IMR-90 (cell line): ENCODE measurements at regions not wholly inside any gene's neighbourhood (a gene's known extent, or its start where the extent isn't known, plus 50 kb on each side); places are given as distances from the start of the nearest gene placed in this dataset.

ENCODE experiments used
- ATAC-seq: fragments of 200-7000 bp; cut with Tn5 transposase; 2 replicates; pipeline ENCODE4 v1.9.1; 2020; ENCODE audit warnings: low read depth, mild to moderate bottlenecking, moderate library complexity
- BruUV-seq: library from RNA; stranded (reverse); fragments of 400-500 nt; replicated peaks from 2 replicates; lab custom pipeline; 2021; lab: Mats Ljungman, UMichigan
- CTCF ChIA-PET: fragments of 300-600 bp; formaldehyde crosslinking; extraction: SDS; loops from one replicate; lab custom pipeline; 2021; ENCODE audit warnings: antibody characterized with exemption; lab: Yijun Ruan, JAX
- POLR2A ChIA-PET: fragments of 300-600 bp; sonication (Branson Sonifier 250); formaldehyde crosslinking; loops from one replicate; lab custom pipeline; 2022; ENCODE audit warnings: antibody characterized with exemption; ENCODE audit not compliant: unreplicated experiment; lab: Charles Lee
- DNase-seq: peaks from one replicate; pipeline ENCODE4 v3.0.0; 2013
- H2AFZ ChIP-seq: replicated peaks from 2 replicates; pipeline ENCODE3; 2013; ENCODE audit warnings: low read length, mild to moderate bottlenecking; ENCODE audit not compliant: poor library complexity
- H2AK5ac ChIP-seq: 2 replicates; pipeline ENCODE4 v1.6.1; 2013; ENCODE audit warnings: low read depth, low read length, inconsistent platforms
- H2AK9ac ChIP-seq: replicated peaks from 2 replicates; pipeline ENCODE3; 2013; ENCODE audit warnings: mild to moderate bottlenecking, low read depth, low read length, moderate library complexity; ENCODE audit not compliant: poor library complexity
- H2BK120ac ChIP-seq: 2 replicates; pipeline ENCODE4 v1.6.1; 2013; ENCODE audit warnings: low read depth, low read length, inconsistent platforms
- H2BK15ac ChIP-seq: 3 replicates; pipeline ENCODE4 v1.6.1; 2013; ENCODE audit warnings: low read depth, low read length, inconsistent platforms
- H2BK20ac ChIP-seq: 2 replicates; pipeline ENCODE4 v1.6.1; 2013; ENCODE audit warnings: low read depth, mild to moderate bottlenecking, inconsistent platforms, low read length, moderate library complexity
- H2BK5ac ChIP-seq: 2 replicates; pipeline ENCODE4 v1.6.1; 2013; ENCODE audit warnings: mild to moderate bottlenecking, low read depth, low read length, inconsistent platforms; ENCODE audit not compliant: poor library complexity, severe bottlenecking
- H3K14ac ChIP-seq: replicated peaks from 2 replicates; pipeline ENCODE4 v1.6.1; 2013; ENCODE audit warnings: low read depth, low read length, inconsistent platforms
- H3K18ac ChIP-seq: 2 replicates; pipeline ENCODE4 v1.6.1; 2013; ENCODE audit warnings: low read depth, low read length, control low read depth
- H3K23ac ChIP-seq: 2 replicates; pipeline ENCODE4 v1.6.1; 2013; ENCODE audit warnings: low read depth, low read length, inconsistent platforms
- H3K27ac ChIP-seq: 2 replicates; pipeline ENCODE4 v1.5.1; 2013; ENCODE audit warnings: mild to moderate bottlenecking, control low read depth, low read length; ENCODE audit not compliant: insufficient read depth
- H3K27me3 ChIP-seq: 2 replicates; pipeline ENCODE4 v1.6.1; 2013; ENCODE audit warnings: low read length; ENCODE audit not compliant: control insufficient read depth, insufficient read depth
- H3K36me3 ChIP-seq: 2 replicates; pipeline ENCODE4 v1.6.1; 2013; ENCODE audit warnings: low read length, mixed read lengths; ENCODE audit not compliant: control insufficient read depth, insufficient read depth
- H3K4ac ChIP-seq: 2 replicates; pipeline ENCODE4 v1.6.1; 2013; ENCODE audit warnings: low read depth, low read length, inconsistent platforms
- H3K4me1 ChIP-seq: 2 replicates; pipeline ENCODE4 v1.6.1; 2013; ENCODE audit warnings: low read length, mixed read lengths; ENCODE audit not compliant: control insufficient read depth, insufficient read depth
- H3K4me2 ChIP-seq: 2 replicates; pipeline ENCODE4 v1.6.1; 2013; ENCODE audit warnings: low read depth, mild to moderate bottlenecking, control low read depth, low read length, moderate library complexity
- H3K4me3 ChIP-seq: 2 replicates; pipeline ENCODE4 v1.5.1; 2013; ENCODE audit warnings: low read depth, mild to moderate bottlenecking, control low read depth, low read length, moderate library complexity; ENCODE audit not compliant: insufficient read depth
- H3K56ac ChIP-seq: 2 replicates; pipeline ENCODE4 v1.6.1; 2013; ENCODE audit warnings: low read length, inconsistent platforms; ENCODE audit not compliant: insufficient read depth; ENCODE audit errors: extremely low read depth
- H3K79me1 ChIP-seq, 2 experiments: 2 replicates each; pipeline ENCODE4 v1.6.1; 2013; ENCODE audit warnings: low read length in 2 of 2, inconsistent platforms in 1 of 2, low read depth in 1 of 2
- H3K9ac ChIP-seq: 2 replicates; pipeline ENCODE4 v1.6.1; 2013; ENCODE audit warnings: low read depth, low read length, control low read depth
- H3K9me1 ChIP-seq: 2 replicates; pipeline ENCODE4 v1.6.1; 2013; ENCODE audit warnings: low read length, inconsistent platforms; ENCODE audit not compliant: insufficient read depth
- H3K9me3 ChIP-seq: 2 replicates; pipeline ENCODE4 v1.6.1; 2013; ENCODE audit warnings: low read length; ENCODE audit not compliant: control insufficient read depth, insufficient read depth
- H4K20me1 ChIP-seq: 2 replicates; pipeline ENCODE4 v1.6.1; 2013; ENCODE audit warnings: low read length, inconsistent platforms; ENCODE audit not compliant: insufficient read depth
- H4K5ac ChIP-seq: 2 replicates; pipeline ENCODE4 v1.6.1; 2013; ENCODE audit warnings: mild to moderate bottlenecking, low read depth, low read length, control low read depth
- H4K8ac ChIP-seq, 2 experiments: 2 replicates each; pipeline ENCODE4 v1.6.1; 2013; ENCODE audit warnings: low read depth in 2 of 2, low read length in 2 of 2, control low read depth in 1 of 2, inconsistent platforms in 1 of 2
- H4K91ac ChIP-seq: 2 replicates; pipeline ENCODE4 v1.6.1; 2013; ENCODE audit warnings: low read depth, low read length, inconsistent platforms; ENCODE audit not compliant: insufficient read depth
- BHLHE40 ChIP-seq: fragments of 150-350 bp; IDR thresholded peaks from 2 replicates; pipeline ENCODE4 v1.6.1; 2016; ENCODE audit warnings: mild to moderate bottlenecking, low read depth, low read length
- CEBPB ChIP-seq: IDR thresholded peaks from 2 replicates; pipeline ENCODE4 v1.6.1; 2012; ENCODE audit warnings: low read depth, low read length, improper control_type of control experiment
- CHD1 ChIP-seq: IDR thresholded peaks from 2 replicates; pipeline ENCODE4 v1.6.1; 2012; ENCODE audit warnings: low read depth, low read length, improper control_type of control experiment
- FOS ChIP-seq: fragments of 150-350 bp; IDR thresholded peaks from 2 replicates; pipeline ENCODE4 v1.6.1; 2016; ENCODE audit warnings: low read depth, low read length
- MAFK ChIP-seq: IDR thresholded peaks from 2 replicates; pipeline ENCODE4 v1.6.1; 2012; ENCODE audit warnings: low read depth, low read length, improper control_type of control experiment
- MAZ ChIP-seq: IDR thresholded peaks from 2 replicates; pipeline ENCODE4 v1.6.1; 2012; ENCODE audit warnings: low read depth, mild to moderate bottlenecking, low read length, improper control_type of control experiment, moderate library complexity, borderline replicate concordance
- MXI1 ChIP-seq: IDR thresholded peaks from 2 replicates; pipeline ENCODE4 v1.6.1; 2012; ENCODE audit warnings: low read depth, mild to moderate bottlenecking, low read length, moderate library complexity, borderline replicate concordance
- NFE2L2 ChIP-seq: fragments of 150-350 bp; IDR thresholded peaks from 2 replicates; pipeline ENCODE4 v1.6.1; 2016; ENCODE audit warnings: low read depth, mild to moderate bottlenecking, low read length
- POLR2A ChIP-seq: IDR thresholded peaks from 2 replicates; pipeline ENCODE4 v1.6.1; 2012; ENCODE audit warnings: mild to moderate bottlenecking, low read depth, low read length
- RAD21 ChIP-seq: IDR thresholded peaks from 2 replicates; pipeline ENCODE4 v1.6.1; 2012; ENCODE audit warnings: low read length, improper control_type of control experiment
- RCOR1 ChIP-seq: IDR thresholded peaks from 2 replicates; pipeline ENCODE4 v1.6.1; 2012; ENCODE audit warnings: mild to moderate bottlenecking, low read length, improper control_type of control experiment; ENCODE audit not compliant: insufficient replicate concordance
- RFX5 ChIP-seq: IDR thresholded peaks from 2 replicates; pipeline ENCODE4 v1.8.0; 2012; ENCODE audit warnings: low read depth, mild to moderate bottlenecking, low read length, moderate library complexity
- SMC3 ChIP-seq: fragments of 150-350 bp; IDR thresholded peaks from 2 replicates; pipeline ENCODE4 v1.6.1; 2016; ENCODE audit warnings: low read depth, mild to moderate bottlenecking, antibody characterized with exemption, low read length, moderate library complexity
- WGBS, 2 experiments: methylation state at CpG; one replicate each; pipeline versions ENCODE4 v1.1.5 to v1.1.7; 2013; ENCODE audit warnings: missing lambda C conversion rate in 2 of 2; ENCODE audit not compliant: insufficient read length in 1 of 2; ENCODE audit errors: extremely low coverage in 2 of 2; 5-methylcytosine and 5-hydroxymethylcytosine counted together
- dilution Hi-C: fragments of 300-500 bp; cut with HindIII; formaldehyde crosslinking; loops from one replicate; pipeline ENCODE4 v1.14.3; 2018; ENCODE audit warnings: low sequenced_read_pairs; ENCODE audit not compliant: unreplicated experiment
- in situ Hi-C: fragments of 300-500 bp; cut with MboI; formaldehyde crosslinking; loops from 3 replicates; pipeline ENCODE4 v1.14.3; 2019; ENCODE audit warnings: low sequenced_read_pairs, inconsistent platforms, mixed read lengths
- intact Hi-C: fragments of 100-400 bp; cut with micrococcal nuclease; formaldehyde crosslinking; loops from 2 replicates; pipeline ENCODE4 v1.10.0; 2022
- TF ChIP-seq, protein P1 (sequence below): fragments of 150-350 bp; IDR thresholded peaks from 2 replicates; pipeline ENCODE4 v1.6.1; 2017; ENCODE audit warnings: mild to moderate bottlenecking, antibody characterized with exemption, low read length, low read depth
- TF ChIP-seq, protein P2 (sequence below): fragments of 150-350 bp; IDR thresholded peaks from 2 replicates; pipeline ENCODE4 v1.6.1; 2016; ENCODE audit warnings: low read depth, mild to moderate bottlenecking, low read length, moderate library complexity, borderline replicate concordance
- TF ChIP-seq, protein P3 (sequence below): conservative IDR thresholded peaks from 2 replicates; pipeline ENCODE4 v1.5.1; 2012; ENCODE audit warnings: mild to moderate bottlenecking, low read depth, low read length, improper control_type of control experiment

DNA sequence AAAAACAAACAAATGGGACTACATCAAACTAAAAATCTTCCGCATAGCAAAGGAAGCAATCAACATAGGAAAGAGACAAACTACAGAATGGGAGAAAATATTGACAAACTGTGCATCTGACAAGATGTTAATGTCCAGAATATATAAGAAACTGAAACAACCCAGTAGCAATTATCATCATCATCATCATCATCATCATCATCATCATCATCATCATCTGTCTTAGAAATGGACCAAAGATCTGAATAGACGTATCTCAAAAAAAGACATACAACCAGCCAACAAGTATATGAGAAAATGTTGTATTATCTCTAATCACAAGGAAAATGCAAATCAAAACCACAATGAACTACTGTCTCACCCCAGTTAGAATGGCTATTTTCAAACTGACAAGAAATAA, 173.9 kb downstream of the PRR20E start:
- no peak for ATAC-seq
- Histone ChIP-seq H3K27ac (no peak overlapping the region), H3K4me2 (no peak overlapping the region), H3K9ac (no peak overlapping the region), H3K79me1 (no peaks in the 10 kb centered on the region), H4K91ac (no peak overlapping the region), H2BK15ac (no peak overlapping the region), H3K18ac (no peak overlapping the region), H3K4me3 (no peak overlapping the region), H2BK5ac (no peak overlapping the region), H2BK20ac (no peak overlapping the region), H3K4me1 (no peaks in the 10 kb centered on the region), H2BK120ac (no peak overlapping the region), H3K14ac (no peak overlapping the region), H3K27me3 (no peaks in the 10 kb centered on the region), H3K56ac (no peak overlapping the region), H2AFZ (no peak overlapping the region), H3K36me3 (no peaks in the 10 kb centered on the region), H2AK9ac (no peak overlapping the region), H3K9me3 (peaks cover 2% of the 10 kb centered on the region; the same call in 1 of the 2 replicates), H4K5ac (no peak overlapping the region), H2AK5ac (no peak overlapping the region), H3K9me1 (no peaks in the 10 kb centered on the region), H4K8ac (no peak overlapping the region), H3K23ac (no peak overlapping the region), H4K20me1 (no peaks in the 10 kb centered on the region), H3K4ac (no peak overlapping the region)
- CTCF ChIA-PET, result no interaction called here
- no peak for TF ChIP-seq NFE2L2
- TF ChIP-seq SMC3, result no peak
- no peak for TF ChIP-seq RAD21
- TF ChIP-seq FOS, result no peak
- no peak for TF ChIP-seq CEBPB
- TF ChIP-seq POLR2A, result no peak
- TF ChIP-seq, protein P1, sequence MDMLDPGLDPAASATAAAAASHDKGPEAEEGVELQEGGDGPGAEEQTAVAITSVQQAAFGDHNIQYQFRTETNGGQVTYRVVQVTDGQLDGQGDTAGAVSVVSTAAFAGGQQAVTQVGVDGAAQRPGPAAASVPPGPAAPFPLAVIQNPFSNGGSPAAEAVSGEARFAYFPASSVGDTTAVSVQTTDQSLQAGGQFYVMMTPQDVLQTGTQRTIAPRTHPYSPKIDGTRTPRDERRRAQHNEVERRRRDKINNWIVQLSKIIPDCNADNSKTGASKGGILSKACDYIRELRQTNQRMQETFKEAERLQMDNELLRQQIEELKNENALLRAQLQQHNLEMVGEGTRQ, result no peak
- no peak for TF ChIP-seq MXI1
- TF ChIP-seq MAZ, result no peak
- no peak for TF ChIP-seq MAFK
- TF ChIP-seq RFX5, result no peak
- TF ChIP-seq BHLHE40, result no peak
- TF ChIP-seq RCOR1, result no peak
- no peak for TF ChIP-seq CHD1
- TF ChIP-seq, protein P2, sequence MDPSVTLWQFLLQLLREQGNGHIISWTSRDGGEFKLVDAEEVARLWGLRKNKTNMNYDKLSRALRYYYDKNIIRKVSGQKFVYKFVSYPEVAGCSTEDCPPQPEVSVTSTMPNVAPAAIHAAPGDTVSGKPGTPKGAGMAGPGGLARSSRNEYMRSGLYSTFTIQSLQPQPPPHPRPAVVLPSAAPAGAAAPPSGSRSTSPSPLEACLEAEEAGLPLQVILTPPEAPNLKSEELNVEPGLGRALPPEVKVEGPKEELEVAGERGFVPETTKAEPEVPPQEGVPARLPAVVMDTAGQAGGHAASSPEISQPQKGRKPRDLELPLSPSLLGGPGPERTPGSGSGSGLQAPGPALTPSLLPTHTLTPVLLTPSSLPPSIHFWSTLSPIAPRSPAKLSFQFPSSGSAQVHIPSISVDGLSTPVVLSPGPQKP, result no peak
- TF ChIP-seq, protein P3, sequence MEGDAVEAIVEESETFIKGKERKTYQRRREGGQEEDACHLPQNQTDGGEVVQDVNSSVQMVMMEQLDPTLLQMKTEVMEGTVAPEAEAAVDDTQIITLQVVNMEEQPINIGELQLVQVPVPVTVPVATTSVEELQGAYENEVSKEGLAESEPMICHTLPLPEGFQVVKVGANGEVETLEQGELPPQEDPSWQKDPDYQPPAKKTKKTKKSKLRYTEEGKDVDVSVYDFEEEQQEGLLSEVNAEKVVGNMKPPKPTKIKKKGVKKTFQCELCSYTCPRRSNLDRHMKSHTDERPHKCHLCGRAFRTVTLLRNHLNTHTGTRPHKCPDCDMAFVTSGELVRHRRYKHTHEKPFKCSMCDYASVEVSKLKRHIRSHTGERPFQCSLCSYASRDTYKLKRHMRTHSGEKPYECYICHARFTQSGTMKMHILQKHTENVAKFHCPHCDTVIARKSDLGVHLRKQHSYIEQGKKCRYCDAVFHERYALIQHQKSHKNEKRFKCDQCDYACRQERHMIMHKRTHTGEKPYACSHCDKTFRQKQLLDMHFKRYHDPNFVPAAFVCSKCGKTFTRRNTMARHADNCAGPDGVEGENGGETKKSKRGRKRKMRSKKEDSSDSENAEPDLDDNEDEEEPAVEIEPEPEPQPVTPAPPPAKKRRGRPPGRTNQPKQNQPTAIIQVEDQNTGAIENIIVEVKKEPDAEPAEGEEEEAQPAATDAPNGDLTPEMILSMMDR, result no peak
- no peak for DNase-seq
- intact Hi-C loops (no loop called here), in situ Hi-C loops (no loop called here), dilution Hi-C loops (no loop called here)
- POLR2A ChIA-PET, result no interaction called here
- BruUV-seq, result no TSS peak
- no CpG with 5 or more reads among the region's 2 CpGs for WGBS, 2 experiments
